ES-I3 (cell line): ENCODE measurements at regions not wholly inside any gene's neighbourhood (a gene's known extent, or its start where the extent isn't known, plus 50 kb on each side); places are given as distances from the start of the nearest gene placed in this dataset.

ENCODE experiments used
- H3K36me3 ChIP-seq: 2 replicates; pipeline ENCODE4 v1.6.1; 2013; ENCODE audit warnings: mild to moderate bottlenecking, low read length, control low read depth, moderate library complexity; ENCODE audit not compliant: insufficient read depth
- H3K4me1 ChIP-seq: 2 replicates; pipeline ENCODE4 v1.6.1; 2013; ENCODE audit warnings: mild to moderate bottlenecking, control low read depth, low read length; ENCODE audit not compliant: insufficient read depth
- H3K9ac ChIP-seq: 2 replicates; pipeline ENCODE4 v1.6.1; 2013; ENCODE audit warnings: low read depth, mild to moderate bottlenecking, low read length, moderate library complexity
- H3K9me3 ChIP-seq: 2 replicates; pipeline ENCODE4 v1.6.1; 2013; ENCODE audit warnings: mild to moderate bottlenecking, low read length, moderate library complexity; ENCODE audit not compliant: control insufficient read depth, insufficient read depth

DNA sequence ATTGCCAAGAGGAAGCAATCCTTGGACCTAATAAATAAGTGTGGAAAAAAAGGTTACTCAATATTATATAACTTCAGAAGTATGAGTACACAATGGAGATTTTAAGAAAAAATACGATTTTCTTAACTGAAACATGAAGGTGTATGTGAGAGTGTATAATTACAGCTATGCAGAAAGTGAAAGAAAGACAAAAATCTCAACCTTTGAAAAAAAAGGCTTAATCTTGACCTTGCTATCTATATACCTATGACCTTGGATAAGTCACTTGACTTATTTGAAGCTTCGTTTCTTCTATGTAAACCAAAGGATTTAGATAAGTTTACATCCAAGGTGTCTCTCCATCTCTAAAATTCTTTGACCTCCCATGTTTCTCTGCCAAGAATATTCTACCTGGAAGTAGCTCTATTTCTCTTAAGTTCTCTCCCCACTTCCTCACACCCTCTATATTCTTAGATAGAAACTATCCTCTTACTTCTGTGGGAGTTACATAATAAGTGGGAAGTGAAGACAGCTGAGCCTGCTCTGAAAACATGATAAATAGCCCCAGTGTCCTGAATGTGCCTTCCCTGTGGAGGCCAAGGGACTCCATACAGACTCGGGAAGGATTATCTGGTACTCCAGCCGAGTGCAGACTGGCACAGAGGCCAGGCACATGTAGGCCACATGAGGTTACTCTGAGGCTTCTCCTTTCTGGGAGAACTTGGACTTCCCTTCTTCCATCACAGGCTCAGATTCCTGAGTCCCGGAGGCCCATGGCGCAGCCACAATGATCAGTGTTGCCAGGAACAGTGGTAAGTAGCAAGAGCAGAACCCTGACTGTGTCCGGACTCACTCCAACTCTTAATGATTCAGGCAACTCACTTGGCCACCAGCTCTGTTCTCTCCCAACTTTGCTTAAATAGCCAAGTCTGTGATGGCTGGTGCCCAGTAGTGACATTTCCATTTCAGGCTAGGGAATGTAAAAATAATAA, 166.8 kb upstream of the COL8A1 start:
- Histone ChIP-seq H3K9ac (no peak overlapping the region), H3K4me1 (no peaks in the 10 kb centered on the region), H3K9me3 (no peaks in the 10 kb centered on the region), H3K36me3 (no peaks in the 10 kb centered on the region)

DNA sequence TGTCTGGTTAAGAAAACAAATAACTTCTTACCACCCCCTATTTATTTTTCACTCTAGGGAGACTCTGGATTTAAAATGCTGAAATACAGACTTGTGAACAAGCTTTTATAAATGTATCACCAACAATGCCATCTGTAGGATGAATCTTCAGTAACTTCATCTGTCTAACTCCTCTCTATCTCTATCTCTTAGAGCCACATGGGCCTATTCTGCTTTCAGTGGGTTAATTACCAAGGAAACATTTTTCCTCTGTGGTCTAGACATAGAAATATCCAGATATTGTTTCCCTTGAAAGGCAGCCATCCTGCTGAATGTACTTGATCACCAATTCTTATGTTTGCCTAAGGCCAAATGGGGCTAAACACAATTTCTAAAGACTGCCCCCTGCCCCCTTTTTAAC, 167.6 kb upstream of the COL8A1 start:
- H3K9ac ChIP-seq: no peak overlapping the region
- H3K4me1 ChIP-seq: no peaks in the 10 kb centered on the region

DNA sequence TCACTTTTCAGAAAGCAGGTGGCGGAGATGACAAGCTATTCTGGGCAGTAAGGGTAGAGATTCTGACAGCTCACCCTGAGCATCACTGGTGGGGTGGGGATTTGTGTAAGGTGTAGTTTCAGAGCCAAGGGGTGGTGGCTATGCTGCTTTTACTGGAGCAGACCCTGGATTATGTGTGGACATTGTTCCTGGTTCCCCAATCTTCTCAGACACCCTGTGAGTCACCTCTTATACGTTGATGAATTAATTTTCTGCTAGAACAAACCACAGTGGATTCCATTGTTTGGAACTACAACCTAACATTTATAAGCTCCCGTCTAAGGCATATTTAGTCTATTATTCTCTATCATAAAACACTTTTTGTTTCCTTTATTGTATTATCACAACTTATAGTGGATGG, 169.5 kb upstream of the COL8A1 start:
- Histone ChIP-seq H3K9ac (no peak overlapping the region), H3K9me3 (no peaks in the 10 kb centered on the region), H3K36me3 (no peaks in the 10 kb centered on the region), H3K4me1 (no peaks in the 10 kb centered on the region)

More for the DNA sequence above, 167.6 kb upstream of the COL8A1 start:
- Histone ChIP-seq H3K9me3 (no peaks in the 10 kb centered on the region), H3K36me3 (no peaks in the 10 kb centered on the region)

- H3K9me3 ChIP-seq: no peaks in the 10 kb centered on the region
- H3K9ac ChIP-seq: no peak overlapping the region
- H3K4me1 ChIP-seq: no peaks in the 10 kb centered on the region
- no peaks in the 10 kb centered on the region for H3K36me3 ChIP-seq
Measured at GRCh38 chr3:99467420-99467819, 171.0 kb upstream of the COL8A1 start.

DNA sequence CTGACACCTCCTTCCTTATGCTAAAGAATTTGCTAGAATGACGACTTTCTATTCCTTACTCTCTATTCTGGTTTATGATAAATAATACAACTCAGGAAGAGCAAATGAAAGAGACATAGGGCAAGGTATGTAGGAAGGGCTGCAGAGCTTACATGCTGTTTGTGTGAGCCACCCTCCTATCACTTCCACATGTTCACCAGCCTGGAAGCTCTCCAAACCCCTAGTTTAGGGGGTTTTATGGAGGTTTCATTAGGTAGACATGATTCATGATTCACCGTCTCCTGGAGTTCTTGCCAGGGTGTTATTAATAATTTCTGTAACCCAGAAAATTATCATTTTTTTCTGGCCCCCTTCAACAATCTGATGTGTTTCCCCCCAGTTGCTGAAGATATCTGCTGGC, 172.1 kb upstream of the COL8A1 start:
- no peaks in the 10 kb centered on the region for H3K4me1 ChIP-seq
- H3K36me3 ChIP-seq: no peaks in the 10 kb centered on the region
- H3K9me3 ChIP-seq: no peaks in the 10 kb centered on the region
- no peak overlapping the region for H3K9ac ChIP-seq

DNA sequence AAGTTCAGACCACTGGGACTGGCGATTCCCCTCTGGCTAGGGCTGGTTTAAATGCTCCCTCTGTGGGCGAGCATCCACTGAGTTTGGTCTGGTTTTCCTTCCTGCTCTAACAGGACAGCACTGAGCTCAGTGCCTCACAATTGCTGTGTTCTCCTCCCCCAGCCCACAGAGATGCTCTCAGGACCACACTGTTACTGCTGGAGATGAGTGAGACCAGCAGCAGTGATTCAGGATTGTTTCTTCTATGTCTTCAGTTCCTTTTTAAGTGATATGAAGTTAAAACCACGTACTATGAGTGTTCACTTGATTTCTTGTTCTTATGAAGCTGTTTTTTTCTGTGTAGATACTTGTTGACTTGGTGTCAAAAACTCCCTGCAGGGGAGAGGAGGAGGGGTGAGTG, 180.4 kb upstream of the COL8A1 start:
- H3K9me3 ChIP-seq: no peaks in the 10 kb centered on the region
- no peaks in the 10 kb centered on the region for H3K36me3 ChIP-seq
- H3K4me1 ChIP-seq: no peaks in the 10 kb centered on the region
- no peak overlapping the region for H3K9ac ChIP-seq

DNA sequence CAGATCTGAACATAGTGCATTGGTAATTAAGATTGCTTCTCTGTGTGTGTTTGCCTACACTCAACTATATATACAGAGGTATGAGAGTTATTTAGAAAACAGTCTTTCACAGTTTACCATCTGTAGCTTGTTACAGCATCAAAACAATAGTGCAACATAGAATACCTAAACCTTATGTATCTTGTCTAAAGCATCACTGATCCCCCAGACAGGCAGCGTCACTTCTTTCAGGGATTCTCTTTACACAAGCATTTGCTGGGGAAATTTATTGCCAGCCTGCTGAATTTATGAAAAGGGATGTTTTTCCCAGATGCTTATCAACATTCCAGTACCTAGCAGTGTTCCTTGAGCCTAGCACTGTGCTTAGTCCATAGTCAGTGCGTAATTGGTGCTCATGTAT, 195.8 kb upstream of the COL8A1 start:
- Histone ChIP-seq H3K9ac (no peak overlapping the region), H3K4me1 (no peaks in the 10 kb centered on the region; the same call in 1 of the 2 replicates), H3K9me3 (no peaks in the 10 kb centered on the region), H3K36me3 (no peaks in the 10 kb centered on the region)

- H3K36me3 ChIP-seq: no peaks in the 10 kb centered on the region
- no peaks in the 10 kb centered on the region; the same call in 1 of the 2 replicates for H3K4me1 ChIP-seq
- H3K9me3 ChIP-seq: no peaks in the 10 kb centered on the region
- H3K9ac ChIP-seq: no peak overlapping the region
Measured at GRCh38 chr3:99439892-99440291, 198.5 kb upstream of the COL8A1 start.

DNA sequence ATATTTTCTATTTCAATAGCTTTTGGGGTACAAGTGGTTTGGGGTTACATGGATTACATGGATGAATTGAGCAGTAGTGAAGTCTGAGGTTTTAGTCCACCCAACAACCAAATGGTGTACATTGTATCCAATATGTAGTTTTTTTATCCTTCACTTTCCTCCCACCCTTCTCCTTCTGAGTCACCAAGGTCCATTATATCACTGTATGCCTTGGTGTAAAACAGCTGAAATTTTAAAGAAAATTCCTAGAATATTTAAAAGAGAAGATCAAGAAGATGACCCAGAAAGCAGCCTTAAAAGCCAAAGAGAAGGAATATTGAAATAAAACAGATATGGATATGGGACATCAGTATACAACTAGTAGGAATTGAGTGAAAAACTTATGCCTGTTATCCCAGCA, 204.2 kb upstream of the COL8A1 start:
- H3K9me3 ChIP-seq: no peaks in the 10 kb centered on the region
- H3K36me3 ChIP-seq: no peaks in the 10 kb centered on the region
- H3K4me1 ChIP-seq: no peaks in the 10 kb centered on the region
- H3K9ac ChIP-seq: no peak overlapping the region

DNA sequence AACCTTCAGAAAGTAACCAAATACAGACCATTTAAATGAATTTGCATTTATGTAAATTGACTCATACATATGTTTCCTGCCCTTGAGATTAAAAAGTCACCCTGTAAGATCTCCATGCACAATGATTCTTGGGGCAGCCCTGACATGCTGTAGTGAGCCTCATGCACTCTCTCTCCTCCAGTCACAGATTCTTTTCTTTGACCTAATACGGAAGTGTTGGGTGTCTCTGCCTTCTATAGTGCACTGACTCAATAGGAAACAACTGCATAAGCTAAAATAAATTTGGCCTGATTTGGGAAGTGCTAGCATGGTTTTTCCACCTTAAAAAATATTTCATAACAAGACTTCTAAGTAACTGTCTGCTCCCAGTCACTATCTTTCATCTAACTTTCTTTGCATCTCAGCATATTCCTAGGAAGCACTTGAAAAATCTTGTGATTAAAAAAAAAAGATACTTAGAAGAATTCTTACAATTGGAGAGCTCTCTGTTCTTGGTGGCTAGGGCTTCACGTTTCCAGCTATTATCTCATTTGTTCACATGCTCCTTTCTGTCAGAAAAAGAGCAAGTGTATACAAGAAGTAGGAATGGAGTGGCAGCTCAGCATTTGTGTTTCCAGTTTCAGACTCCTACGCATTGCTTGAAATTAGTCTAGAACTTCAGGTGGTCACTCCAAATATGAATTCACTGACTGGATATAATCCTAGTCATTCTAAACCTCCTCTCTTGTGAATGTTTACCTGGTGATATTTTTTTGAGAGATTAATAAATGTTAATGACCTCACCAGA, 207.9 kb upstream of the COL8A1 start:
- no peaks in the 10 kb centered on the region for H3K9me3 ChIP-seq

DNA sequence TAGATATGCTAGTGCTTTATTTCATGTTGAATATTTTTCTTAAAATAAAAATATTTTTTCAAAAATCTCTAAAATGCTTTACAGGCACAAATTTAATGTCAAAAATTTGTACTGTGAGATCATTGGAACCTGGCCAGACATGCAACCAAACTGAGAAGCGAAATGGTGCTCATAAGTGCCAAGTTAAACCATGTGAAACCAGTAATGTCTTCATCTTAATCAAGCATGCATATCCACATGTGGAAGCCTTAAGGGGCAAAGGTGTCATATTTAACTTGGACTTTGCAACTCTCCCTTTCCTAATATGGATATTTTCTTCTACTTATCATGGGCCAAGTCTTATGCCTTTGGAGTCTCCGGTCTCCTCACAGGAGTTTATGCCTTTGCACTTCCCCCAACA, 208.9 kb upstream of the COL8A1 start:
- H3K4me1 ChIP-seq: no peaks in the 10 kb centered on the region
- H3K36me3 ChIP-seq: no peaks in the 10 kb centered on the region
- no peaks in the 10 kb centered on the region for H3K9me3 ChIP-seq

More for the DNA sequence above, 207.9 kb upstream of the COL8A1 start:
- no peaks in the 10 kb centered on the region for H3K4me1 ChIP-seq
- H3K36me3 ChIP-seq: no peaks in the 10 kb centered on the region
- no peak overlapping the region for H3K9ac ChIP-seq

DNA sequence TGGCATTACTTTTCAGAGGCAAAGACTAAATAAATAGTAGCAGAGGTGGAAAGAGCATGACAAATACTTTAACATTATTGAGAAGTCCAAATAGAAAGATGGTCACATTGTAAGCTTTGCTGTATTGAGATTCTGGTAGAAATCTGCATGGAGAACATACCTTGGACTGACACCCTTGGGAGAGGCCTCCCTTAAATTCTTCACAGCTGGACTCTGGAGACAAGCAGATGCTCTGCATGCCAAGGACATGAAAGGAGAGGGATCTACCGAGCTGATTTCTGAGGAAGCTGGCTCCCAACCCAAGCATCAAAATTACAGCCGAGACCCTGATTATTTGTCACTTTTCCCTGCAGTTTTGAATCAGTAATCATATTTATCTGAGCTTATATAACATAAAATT, 212.5 kb upstream of the COL8A1 start:
- H3K36me3 ChIP-seq: no peaks in the 10 kb centered on the region
- H3K4me1 ChIP-seq: no peaks in the 10 kb centered on the region
- no peak overlapping the region for H3K9ac ChIP-seq
- no peaks in the 10 kb centered on the region for H3K9me3 ChIP-seq

More for the DNA sequence above, 208.9 kb upstream of the COL8A1 start:
- H3K9ac ChIP-seq: no peak overlapping the region

- H3K36me3 ChIP-seq: no peaks in the 10 kb centered on the region
- H3K9me3 ChIP-seq: no peaks in the 10 kb centered on the region
- 0 out of 2 replicates have a peak, but pooled peaks cover under 1% of the 10 kb centered on the region for H3K4me1 ChIP-seq
- H3K9ac ChIP-seq: no peak overlapping the region
Measured at GRCh38 chr3:99419116-99419515, 219.3 kb upstream of the COL8A1 start.

DNA sequence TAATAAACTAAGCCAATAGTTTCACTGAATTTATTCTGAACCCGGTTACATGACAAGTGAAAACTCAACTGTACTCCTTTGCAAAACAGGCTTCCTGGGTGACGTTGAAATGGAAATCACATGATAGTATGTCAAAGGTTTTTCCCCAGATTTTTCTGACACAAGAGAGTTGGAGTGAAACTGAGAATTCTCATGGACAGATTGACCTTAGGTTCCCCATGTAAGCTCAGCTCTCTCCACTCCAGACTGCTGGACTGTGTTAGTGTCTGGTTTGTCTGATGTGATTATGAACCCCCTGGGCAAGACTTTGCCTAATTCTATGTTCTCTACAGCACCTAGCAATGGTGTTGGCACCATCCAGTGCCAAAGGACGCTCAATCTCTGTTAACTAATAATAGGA, 219.7 kb upstream of the COL8A1 start:
- Histone ChIP-seq H3K36me3 (no peaks in the 10 kb centered on the region), H3K4me1 (peaks cover 4% of the 10 kb centered on the region; the same call in 1 of the 2 replicates), H3K9me3 (no peaks in the 10 kb centered on the region), H3K9ac (no peak overlapping the region)
